Kidney tubule cell (primary cell): ENCODE measurements at regions not wholly inside any gene's neighbourhood (a gene's known extent, or its start where the extent isn't known, plus 50 kb on each side); places are given as distances from the start of the nearest gene placed in this dataset.
A peak's percentile ranks its signal among the peaks of the same experiment; 100 is the strongest.
"Not testable (repeated sequence)": the region's sequence is repeated elsewhere in the genome, so short reads cannot be mapped to it uniquely, and the experiment has no call there.

Experiments
- DNase-seq: peaks from one replicate; pipeline ENCODE4 v3.0.0-alpha.2; 2018; ENCODE audit warnings: low spot score

GRCh38 chr17:15864061-15864460, 80.9 kb upstream of the ADORA2B start:
- DNase-seq = not testable (repeated sequence)

GRCh38 chr17:15864472-15864871, 80.5 kb upstream of the ADORA2B start:
- not testable (repeated sequence) for DNase-seq

- not testable (repeated sequence) for DNase-seq
Measured at GRCh38 chr17:15866015-15866414, 78.9 kb upstream of the ADORA2B start.

- DNase-seq = not testable (repeated sequence)
Measured at GRCh38 chr17:15867331-15867730, 77.6 kb upstream of the ADORA2B start.

- not testable (repeated sequence) for DNase-seq
Measured at GRCh38 chr17:15869868-15870267, 75.1 kb upstream of the ADORA2B start.

- DNase-seq = not testable (repeated sequence)
Measured at GRCh38 chr17:15872677-15873076, 72.3 kb upstream of the ADORA2B start.

GRCh38 chr17:15877882-15878500, 66.9 kb upstream of the ADORA2B start:
- DNase-seq = not testable (repeated sequence)

- no peak for DNase-seq
Measured at GRCh38 chr17:15882058-15882720, 62.7 kb upstream of the ADORA2B start.

GRCh38 chr17:15882777-15883176, 62.2 kb upstream of the ADORA2B start:
- no peak for DNase-seq

- peak; percentile 71 for DNase-seq
Measured at GRCh38 chr17:15883617-15884111, 61.3 kb upstream of the ADORA2B start.

GRCh38 chr17:15884731-15885130, 60.2 kb upstream of the ADORA2B start:
- DNase-seq = no peak

GRCh38 chr17:15885770-15886169, 59.2 kb upstream of the ADORA2B start:
- no peak for DNase-seq

- peak; percentile 50 for DNase-seq
Measured at GRCh38 chr17:15886221-15886620, 58.7 kb upstream of the ADORA2B start.

- no peak for DNase-seq
Measured at GRCh38 chr17:15886804-15887203, 58.1 kb upstream of the ADORA2B start.

- no peak for DNase-seq
Measured at GRCh38 chr17:15888436-15888835, 56.5 kb upstream of the ADORA2B start.

- no peak for DNase-seq
Measured at GRCh38 chr17:15890279-15890892, 54.5 kb upstream of the ADORA2B start.

GRCh38 chr17:15891318-15891717, 53.6 kb upstream of the ADORA2B start:
- DNase-seq = no peak

- no peak for DNase-seq
Measured at GRCh38 chr17:15892244-15892643, 52.7 kb upstream of the ADORA2B start.

- peak; percentile 25 for DNase-seq
Measured at GRCh38 chr17:15892731-15893657, 51.9 kb upstream of the ADORA2B start.

GRCh38 chr17:15893658-15894024, 51.3 kb upstream of the ADORA2B start:
- DNase-seq = no peak

GRCh38 chr17:15894258-15894657, 50.7 kb upstream of the ADORA2B start:
- DNase-seq = no peak
